Breast epithelium (tissue), 4 donors: ENCODE measurements at regions not wholly inside any gene's neighbourhood (a gene's known extent, or its start where the extent isn't known, plus 50 kb on each side); places are given as distances from the start of the nearest gene placed in this dataset.

Experiments
- DNase-seq, 2 donors: peaks; one replicate each; pipeline ENCODE4 v3.0.0-alpha.2; 2019; ENCODE audit warnings: low spot score in 2 of 2
- H3K27ac ChIP-seq, 2 donors: fragments of 200-600 bp; sonication (generic) in 1 of 2; one replicate each; pipeline ENCODE4 v1.5.1; 2016 to 2019; ENCODE audit warnings: mild to moderate bottlenecking in 1 of 2
- H3K27me3 ChIP-seq, 2 donors: fragments of 200-600 bp; sonication (generic) in 1 of 2; one replicate each; pipeline versions ENCODE4 v1.5.1 to v1.6.0; 2017 to 2019; ENCODE audit warnings: control low read depth in 1 of 2, mild to moderate bottlenecking in 1 of 2
- H3K36me3 ChIP-seq: fragments of 200-600 bp; one replicate; pipeline ENCODE4 v1.5.1; 2019
- H3K4me1 ChIP-seq, 2 donors: fragments of 200-600 bp; sonication (generic); one replicate each; pipeline ENCODE4 v1.5.1; 2016 to 2019; ENCODE audit warnings: control low read depth in 1 of 2
- H3K4me3 ChIP-seq, 3 donors: fragments of 200-600 bp; sonication (generic); 1 replicate in 2 of 3; 2 replicates in 1 of 3; pipeline ENCODE4 v1.5.1; 2016 to 2019; ENCODE audit warnings: mild to moderate bottlenecking in 3 of 3, moderate library complexity in 2 of 3
- H3K9me3 ChIP-seq, 2 donors: fragments of 200-600 bp; sonication (generic) in 1 of 2; one replicate each; pipeline ENCODE4 v1.5.1; 2016 to 2019; ENCODE audit warnings: control low read depth in 1 of 2
- POLR2A ChIP-seq: fragments of 450-650 bp; IDR thresholded peaks from one replicate; pipeline ENCODE4 v1.6.1; 2016; ENCODE audit warnings: antibody characterized with exemption, mild to moderate bottlenecking, moderate library complexity
- POLR2AphosphoS5 ChIP-seq, 3 donors: sonication (generic); formaldehyde crosslinking; IDR thresholded peaks; one replicate each; pipeline ENCODE4 v1.6.1; 2017; ENCODE audit warnings: antibody characterized with exemption in 3 of 3
- intact Hi-C: fragments of 100-400 bp; cut with DNase I; formaldehyde crosslinking; loops from one replicate; pipeline ENCODE4 v1.15.1; 2023; ENCODE audit warnings: low total_unique reads
- TF ChIP-seq, protein P1 (sequence below), 3 donors: fragments of 450-650 bp; IDR thresholded peaks; one replicate each; pipeline ENCODE4 v1.5.1; 2016 to 2017; ENCODE audit warnings: antibody characterized with exemption in 3 of 3, mild to moderate bottlenecking in 3 of 3, moderate library complexity in 3 of 3

DNA sequence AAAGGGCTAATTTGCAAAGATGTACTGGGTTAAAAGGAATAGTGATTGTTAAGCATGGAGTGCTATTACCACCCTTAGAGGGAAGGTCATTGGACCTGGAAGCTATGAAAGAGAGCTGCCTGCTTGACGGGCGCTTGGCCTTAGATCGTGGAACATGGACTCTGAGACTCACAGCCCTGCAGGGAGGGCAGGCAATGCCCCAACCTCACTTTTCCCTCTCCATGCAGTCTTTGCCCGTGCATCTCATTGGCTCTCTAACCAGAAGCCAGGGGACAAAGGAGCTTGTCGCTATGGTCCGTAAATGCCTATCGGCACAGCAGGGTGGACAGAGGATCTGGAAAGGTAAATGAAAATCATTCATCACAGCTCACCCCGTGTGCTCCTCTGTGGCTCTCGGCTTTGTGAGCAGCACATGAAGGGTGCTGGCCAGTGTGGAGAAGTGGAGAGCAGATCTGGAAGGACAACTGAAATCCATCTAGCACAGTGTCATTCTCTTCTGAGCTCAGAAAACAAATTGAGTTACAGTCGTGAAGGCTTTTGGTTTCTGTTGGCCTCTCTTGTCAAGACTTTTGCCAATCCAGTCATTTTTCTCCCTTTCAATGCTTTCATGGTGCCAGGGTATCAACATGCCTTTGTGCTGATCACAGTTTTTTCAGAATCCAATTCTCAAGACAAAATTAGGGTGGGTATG is 186.2 kb downstream of the SNX18 start:
- TF ChIP-seq POLR2AphosphoS5 (IDR thresholded peaks at IDR 0.05) (no peak), POLR2A (no peak)
- TF ChIP-seq, protein P1, sequence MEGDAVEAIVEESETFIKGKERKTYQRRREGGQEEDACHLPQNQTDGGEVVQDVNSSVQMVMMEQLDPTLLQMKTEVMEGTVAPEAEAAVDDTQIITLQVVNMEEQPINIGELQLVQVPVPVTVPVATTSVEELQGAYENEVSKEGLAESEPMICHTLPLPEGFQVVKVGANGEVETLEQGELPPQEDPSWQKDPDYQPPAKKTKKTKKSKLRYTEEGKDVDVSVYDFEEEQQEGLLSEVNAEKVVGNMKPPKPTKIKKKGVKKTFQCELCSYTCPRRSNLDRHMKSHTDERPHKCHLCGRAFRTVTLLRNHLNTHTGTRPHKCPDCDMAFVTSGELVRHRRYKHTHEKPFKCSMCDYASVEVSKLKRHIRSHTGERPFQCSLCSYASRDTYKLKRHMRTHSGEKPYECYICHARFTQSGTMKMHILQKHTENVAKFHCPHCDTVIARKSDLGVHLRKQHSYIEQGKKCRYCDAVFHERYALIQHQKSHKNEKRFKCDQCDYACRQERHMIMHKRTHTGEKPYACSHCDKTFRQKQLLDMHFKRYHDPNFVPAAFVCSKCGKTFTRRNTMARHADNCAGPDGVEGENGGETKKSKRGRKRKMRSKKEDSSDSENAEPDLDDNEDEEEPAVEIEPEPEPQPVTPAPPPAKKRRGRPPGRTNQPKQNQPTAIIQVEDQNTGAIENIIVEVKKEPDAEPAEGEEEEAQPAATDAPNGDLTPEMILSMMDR (IDR thresholded peaks at IDR 0.05), result no peak
- Histone ChIP-seq H3K4me1 (peaks cover 0 to 11% of the 10 kb centered on the region in 2 donors), H3K36me3 (no peaks in the 10 kb centered on the region), H3K27me3 (no peaks in the 10 kb centered on the region), H3K9me3 (no peaks in the 10 kb centered on the region), H3K27ac (peak overlapping the region in 1 of 2 donors; percentile 16), H3K4me3 (no peak overlapping the region)
- DNase-seq, result no peak
- intact Hi-C loops, result no loop called here

DNA sequence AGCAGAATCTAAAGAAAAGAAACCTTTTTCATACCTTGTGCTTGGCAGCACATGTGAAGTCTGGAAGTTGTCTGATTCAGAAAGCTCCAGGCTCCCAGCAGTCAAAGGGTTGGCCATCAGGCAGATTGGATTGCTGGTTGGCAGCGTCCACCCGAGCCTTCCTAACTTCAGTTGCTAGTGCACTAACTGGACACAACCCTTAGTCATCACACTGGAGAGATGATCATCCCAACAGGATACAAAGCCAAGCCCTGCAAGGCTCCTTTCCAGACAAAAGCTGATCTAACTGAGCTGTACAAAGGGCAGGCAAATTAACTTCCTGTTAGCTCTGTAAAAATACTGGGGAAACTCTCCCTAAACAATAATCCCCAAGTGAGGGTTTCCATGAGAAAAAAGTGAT is 185.6 kb downstream of the SNX18 start:
- TF ChIP-seq, protein P1 (IDR thresholded peaks at IDR 0.05), result no peak
- TF ChIP-seq POLR2A (no peak), POLR2AphosphoS5 (IDR thresholded peaks at IDR 0.05) (no peak)
- H3K4me3 ChIP-seq, result no peak overlapping the region
- H3K36me3 ChIP-seq, result no peaks in the 10 kb centered on the region
- H3K27me3 ChIP-seq, result no peaks in the 10 kb centered on the region
- H3K9me3 ChIP-seq, result no peaks in the 10 kb centered on the region
- peaks cover 0 to 11% of the 10 kb centered on the region in 2 donors for H3K4me1 ChIP-seq
- intact Hi-C loops, result no loop called here
- peak overlapping the region in 1 of 2 donors; percentile 16 for H3K27ac ChIP-seq
- DNase-seq, result peak in 1 of 2 donors; percentile 45

DNA sequence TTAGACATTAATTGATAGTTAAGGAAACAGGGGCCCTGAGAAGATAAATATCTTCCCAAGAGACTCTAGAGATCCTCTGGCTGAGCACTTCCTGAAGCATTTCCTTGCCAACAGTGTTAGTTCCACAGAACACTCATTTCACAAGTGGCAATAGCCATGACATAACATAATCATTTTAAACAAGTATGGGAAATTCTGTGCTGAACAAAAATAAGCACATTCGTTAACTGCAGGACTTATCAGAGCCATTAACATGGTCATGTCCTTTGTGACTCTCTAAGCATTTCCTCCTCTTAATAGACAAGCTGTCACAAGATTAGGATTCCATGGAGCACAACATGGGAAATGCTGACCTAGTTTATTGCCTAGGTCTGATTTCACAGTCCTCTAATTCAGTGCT is 184.9 kb downstream of the SNX18 start:
- peak overlapping the region; percentile 6 to 30 for H3K27ac ChIP-seq
- no peak overlapping the region for H3K4me3 ChIP-seq
- H3K9me3 ChIP-seq, result no peaks in the 10 kb centered on the region
- no peak for TF ChIP-seq POLR2A
- TF ChIP-seq, protein P1 (IDR thresholded peaks at IDR 0.05), result no peak
- no peak for TF ChIP-seq POLR2AphosphoS5 (IDR thresholded peaks at IDR 0.05)
- no peaks in the 10 kb centered on the region for H3K27me3 ChIP-seq
- no peak for DNase-seq
- H3K4me1 ChIP-seq, result peaks cover 0 to 11% of the 10 kb centered on the region in 2 donors
- intact Hi-C loops, result no loop called here
- no peaks in the 10 kb centered on the region for H3K36me3 ChIP-seq

DNA sequence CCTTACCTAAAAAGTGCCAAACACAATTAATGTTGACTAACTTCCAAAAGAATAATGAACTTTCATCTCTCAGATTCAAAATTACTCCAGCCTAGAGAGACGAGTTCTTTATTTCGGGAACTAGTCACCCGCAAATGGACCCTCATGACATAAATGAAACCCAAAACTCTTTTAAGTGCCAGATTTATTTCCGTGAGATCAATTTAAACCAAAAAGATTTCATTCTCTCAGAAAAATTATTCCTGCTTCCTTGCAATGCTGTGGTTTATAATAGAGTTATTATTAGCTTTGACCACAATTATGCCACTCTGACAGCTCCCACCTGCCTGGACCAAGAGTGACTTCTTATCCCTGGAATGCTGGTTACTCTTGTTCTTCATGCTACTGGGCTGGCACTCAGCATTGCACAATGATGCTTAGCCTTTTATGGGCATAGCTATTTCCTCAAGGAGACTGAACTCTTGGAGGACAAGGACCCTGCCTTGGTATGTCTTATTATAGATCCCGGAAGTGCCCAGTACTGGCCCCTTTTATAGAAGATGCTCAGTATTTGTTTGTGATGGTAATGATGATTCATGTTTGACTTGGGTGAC is 183.5 kb downstream of the SNX18 start:
- no peaks in the 10 kb centered on the region for H3K9me3 ChIP-seq
- TF ChIP-seq POLR2AphosphoS5 (IDR thresholded peaks at IDR 0.05), result peak in 2 of 3 donors; percentile 38 to 90
- TF ChIP-seq, protein P1 (IDR thresholded peaks at IDR 0.05), result no peak
- no peak overlapping the region for H3K4me3 ChIP-seq
- peaks cover 0 to 11% of the 10 kb centered on the region in 2 donors for H3K4me1 ChIP-seq
- H3K27ac ChIP-seq, result peak overlapping the region; percentile 81 to 88
- intact Hi-C loops, result no loop called here
- no peaks in the 10 kb centered on the region for H3K27me3 ChIP-seq
- peak in 1 of 2 donors; percentile 95 for DNase-seq
- no peaks in the 10 kb centered on the region for H3K36me3 ChIP-seq

DNA sequence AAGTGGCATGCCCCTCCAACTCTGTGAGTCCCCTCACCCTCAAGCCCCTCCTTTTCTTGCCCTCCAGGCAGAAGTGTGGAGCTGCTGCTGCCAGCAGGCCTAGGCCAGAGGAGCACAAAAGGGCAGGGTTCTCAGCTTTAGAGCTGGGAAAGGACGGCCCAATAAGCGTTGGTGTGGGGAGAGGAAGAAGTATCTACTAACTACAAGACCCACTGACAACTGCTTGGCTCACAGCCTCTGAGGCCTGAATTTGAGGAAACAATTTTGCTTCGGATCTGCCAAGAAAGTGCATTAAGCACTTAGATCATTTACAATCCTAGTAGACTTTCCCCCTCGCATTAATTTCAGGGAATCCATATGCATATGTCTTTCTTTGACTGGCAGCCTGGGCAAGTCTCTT is 179.4 kb downstream of the SNX18 start:
- no peak for DNase-seq
- no peak overlapping the region for H3K4me3 ChIP-seq
- H3K36me3 ChIP-seq, result no peaks in the 10 kb centered on the region
- H3K4me1 ChIP-seq, result no peaks in the 10 kb centered on the region
- intact Hi-C loops, result no loop called here
- H3K27me3 ChIP-seq, result no peaks in the 10 kb centered on the region
- peak overlapping the region in 1 of 2 donors; percentile 54 for H3K27ac ChIP-seq
- no peaks in the 10 kb centered on the region for H3K9me3 ChIP-seq
- TF ChIP-seq POLR2AphosphoS5 (IDR thresholded peaks at IDR 0.05) (no peak), POLR2A (no peak)
- TF ChIP-seq, protein P1 (IDR thresholded peaks at IDR 0.05), result no peak
